Neural progenitor cell (in vitro differentiated cells): ENCODE measurements at regions not wholly inside any gene's neighbourhood (a gene's known extent, or its start where the extent isn't known, plus 50 kb on each side); places are given as distances from the start of the nearest gene placed in this dataset.

Experiments used
- DNase-seq: peaks from one replicate; pipeline ENCODE4 v3.0.0-alpha.2; 2016; ENCODE audit warnings: low spot score
- H2AFZ ChIP-seq: fragments of 200-600 bp; sonication (generic); replicated peaks from 2 replicates; pipeline ENCODE4 v1.6.1; 2016; ENCODE audit warnings: antibody characterized with exemption
- H3F3A ChIP-seq: fragments of 200-600 bp; sonication (generic); 2 replicates; pipeline ENCODE4 v1.6.1; 2016; ENCODE audit warnings: antibody characterized with exemption, low read depth
- H3K27ac ChIP-seq: fragments of 200-600 bp; sonication (generic); 2 replicates; pipeline ENCODE4 v1.5.1; 2016; ENCODE audit warnings: mild to moderate bottlenecking
- H3K27me3 ChIP-seq: fragments of 200-600 bp; sonication (generic); 2 replicates; pipeline ENCODE4 v1.6.1; 2016; ENCODE audit warnings: mild to moderate bottlenecking, moderate library complexity
- H3K36me3 ChIP-seq: fragments of 200-600 bp; sonication (generic); 2 replicates; pipeline ENCODE4 v1.5.1; 2016
- H3K4me1 ChIP-seq: fragments of 200-600 bp; sonication (generic); 2 replicates; pipeline ENCODE4 v1.6.1; 2016; ENCODE audit warnings: mixed run types
- H3K4me2 ChIP-seq: fragments of 200-600 bp; sonication (generic); 2 replicates; pipeline ENCODE4 v1.6.1; 2016
- H3K4me3 ChIP-seq: fragments of 200-600 bp; sonication (generic); 2 replicates; pipeline ENCODE4 v1.5.1; 2016
- H3K79me2 ChIP-seq: fragments of 200-600 bp; sonication (generic); 2 replicates; pipeline ENCODE4 v1.6.1; 2016; ENCODE audit warnings: low read depth
- H3K9ac ChIP-seq: fragments of 200-600 bp; sonication (generic); 2 replicates; pipeline ENCODE4 v1.6.1; 2016
- H3K9me3 ChIP-seq: fragments of 200-600 bp; sonication (generic); 2 replicates; pipeline ENCODE4 v1.5.1; 2016; ENCODE audit warnings: low read depth
- H4K20me1 ChIP-seq: fragments of 200-600 bp; sonication (generic); 2 replicates; pipeline ENCODE4 v1.6.1; 2016; ENCODE audit warnings: low read depth
- H3K27ac Mint-ChIP-seq: 3 replicates; pipeline ENCODE4 v1.8.0; 2021; ENCODE audit warnings: mixed read lengths
- H3K27me3 Mint-ChIP-seq: 2 replicates; pipeline ENCODE4 v1.8.0; 2022; ENCODE audit warnings: low read depth, mild to moderate bottlenecking, inconsistent platforms, moderate library complexity, mixed read lengths; ENCODE audit not compliant: insufficient read depth
- H3K36me3 Mint-ChIP-seq: 3 replicates; pipeline ENCODE4 v1.8.0; 2021; ENCODE audit warnings: mixed read lengths
- H3K4me1 Mint-ChIP-seq: 3 replicates; pipeline ENCODE4 v1.8.0; 2021; ENCODE audit warnings: mixed read lengths
- H3K4me3 Mint-ChIP-seq: 3 replicates; pipeline ENCODE4 v1.8.0; 2021; ENCODE audit warnings: mild to moderate bottlenecking, moderate library complexity, mixed read lengths
- H3K9me3 Mint-ChIP-seq: 3 replicates; pipeline ENCODE4 v1.8.0; 2020; ENCODE audit warnings: mixed read lengths
- CTCF ChIP-seq: fragments of 200-600 bp; sonication (generic); IDR thresholded peaks from 2 replicates; pipeline ENCODE4 v1.5.1; 2017; ENCODE audit warnings: antibody characterized with exemption, mild to moderate bottlenecking
- EZH2 ChIP-seq: fragments of 200-600 bp; sonication (generic); IDR thresholded peaks from 2 replicates; pipeline ENCODE4 v1.6.1; 2017; ENCODE audit warnings: antibody characterized with exemption, mild to moderate bottlenecking, moderate library complexity
- EZH2phosphoT487 ChIP-seq: fragments of 200-600 bp; sonication (generic); IDR thresholded peaks from 2 replicates; pipeline ENCODE4 v1.6.1; 2017; ENCODE audit warnings: antibody characterized with exemption

- no peaks in the 10 kb centered on the region for H3K36me3 ChIP-seq
- H3K36me3 Mint-ChIP-seq: no peaks in the 10 kb centered on the region
- no peaks in the 10 kb centered on the region for H3K9me3 ChIP-seq
- TF ChIP-seq EZH2phosphoT487 (no peak), CTCF (no peak), EZH2 (no peak)
- no peaks in the 10 kb centered on the region for H3K79me2 ChIP-seq
- no peak for DNase-seq
- peaks cover 3% of the 10 kb centered on the region for H3K4me1 Mint-ChIP-seq
- H4K20me1 ChIP-seq: no peaks in the 10 kb centered on the region
- no peaks in the 10 kb centered on the region for H3K27me3 ChIP-seq
- no peak overlapping the region for H3K27ac ChIP-seq
- no peak overlapping the region for H3K9ac ChIP-seq
- H3K4me2 ChIP-seq: no peak overlapping the region
- H3K4me3 Mint-ChIP-seq: no peak overlapping the region
- no peaks in the 10 kb centered on the region for H3F3A ChIP-seq
- H2AFZ ChIP-seq: peak overlapping the region; percentile 82
- H3K27me3 Mint-ChIP-seq: no peaks in the 10 kb centered on the region
- H3K4me3 ChIP-seq: no peak overlapping the region
- H3K4me1 ChIP-seq: peaks cover 6% of the 10 kb centered on the region
- H3K27ac Mint-ChIP-seq: peak overlapping the region; percentile 61
- peaks cover 25% of the 10 kb centered on the region for H3K9me3 Mint-ChIP-seq
Measured at GRCh38 chrX:97806238-97806637, 922.5 kb downstream of the RPA4 start.

GRCh38 chrX:97806946-97807345, 923.2 kb downstream of the RPA4 start:
- no peaks in the 10 kb centered on the region for H4K20me1 ChIP-seq
- no peaks in the 10 kb centered on the region for H3K36me3 Mint-ChIP-seq
- peaks cover 25% of the 10 kb centered on the region for H3K9me3 Mint-ChIP-seq
- no peak for DNase-seq
- no peak overlapping the region for H3K27ac ChIP-seq
- no peak overlapping the region for H3K4me2 ChIP-seq
- no peaks in the 10 kb centered on the region for H3F3A ChIP-seq
- TF ChIP-seq EZH2phosphoT487 (no peak), CTCF (no peak), EZH2 (no peak)
- no peaks in the 10 kb centered on the region for H3K79me2 ChIP-seq
- no peaks in the 10 kb centered on the region for H3K36me3 ChIP-seq
- H3K9me3 ChIP-seq: no peaks in the 10 kb centered on the region
- H3K27me3 Mint-ChIP-seq: no peaks in the 10 kb centered on the region
- H3K4me1 ChIP-seq: peaks cover 6% of the 10 kb centered on the region
- no peak overlapping the region for H2AFZ ChIP-seq
- peaks cover 3% of the 10 kb centered on the region for H3K4me1 Mint-ChIP-seq
- H3K9ac ChIP-seq: no peak overlapping the region
- H3K27me3 ChIP-seq: no peaks in the 10 kb centered on the region
- no peak overlapping the region for H3K4me3 ChIP-seq
- H3K27ac Mint-ChIP-seq: no peak overlapping the region
- H3K4me3 Mint-ChIP-seq: no peak overlapping the region

- Histone ChIP-seq H3K9me3 (no peaks in the 10 kb centered on the region), H3K79me2 (no peaks in the 10 kb centered on the region), H4K20me1 (no peaks in the 10 kb centered on the region), H3K27me3 (no peaks in the 10 kb centered on the region), H3K36me3 (no peaks in the 10 kb centered on the region), H2AFZ (no peak overlapping the region), H3F3A (no peaks in the 10 kb centered on the region), H3K4me1 (no peaks in the 10 kb centered on the region), H3K9ac (no peak overlapping the region), H3K27ac (no peak overlapping the region), H3K4me3 (no peak overlapping the region), H3K4me2 (no peak overlapping the region)
- H3K27ac Mint-ChIP-seq: no peak overlapping the region
- peaks cover 7% of the 10 kb centered on the region for H3K27me3 Mint-ChIP-seq
- no peak for TF ChIP-seq EZH2phosphoT487
- no peak for TF ChIP-seq CTCF
- TF ChIP-seq EZH2: no peak
- no peaks in the 10 kb centered on the region for H3K4me1 Mint-ChIP-seq
- H3K36me3 Mint-ChIP-seq: peaks cover 1% of the 10 kb centered on the region
- no peak for DNase-seq
- H3K4me3 Mint-ChIP-seq: no peak overlapping the region
- peaks cover 13% of the 10 kb centered on the region for H3K9me3 Mint-ChIP-seq
Measured at GRCh38 chrX:97820170-97820569, 936.5 kb downstream of the RPA4 start.
